HS-5 (cell line): ENCODE measurements at regions not wholly inside any gene's neighbourhood (a gene's known extent, or its start where the extent isn't known, plus 50 kb on each side); places are given as distances from the start of the nearest gene placed in this dataset.
"Not testable (repeated sequence)": the region's sequence is repeated elsewhere in the genome, so short reads cannot be mapped to it uniquely, and the experiment has no call there.

Experiments used
- DNase-seq: peaks from one replicate; pipeline ENCODE4 v3.0.0-alpha.2; 2012; ENCODE audit warnings: low read depth

- DNase-seq: no peak
Observed at GRCh38 chr4:85018983-85019382, 52.5 kb upstream of the WDFY3 start.

DNA sequence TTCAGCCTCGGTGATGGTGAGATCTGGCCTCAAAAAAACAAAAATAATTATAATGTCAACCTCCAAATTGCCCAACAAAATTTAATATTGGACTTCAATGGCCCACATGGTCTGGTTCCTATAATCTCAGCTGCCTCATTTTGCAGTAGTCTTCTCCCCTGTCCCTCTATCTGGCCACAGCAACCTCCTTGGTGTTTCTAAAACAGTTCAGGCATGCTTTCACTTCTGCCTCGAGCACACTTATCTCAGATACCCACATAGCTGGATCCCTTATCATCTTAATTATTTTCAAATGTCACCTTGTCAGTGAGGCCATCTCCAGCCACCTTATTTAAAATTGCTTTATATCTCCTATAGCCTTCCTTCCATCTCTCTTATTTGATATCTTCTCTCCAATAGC is 52.9 kb upstream of the WDFY3 start:
- DNase-seq: no peak

DNA sequence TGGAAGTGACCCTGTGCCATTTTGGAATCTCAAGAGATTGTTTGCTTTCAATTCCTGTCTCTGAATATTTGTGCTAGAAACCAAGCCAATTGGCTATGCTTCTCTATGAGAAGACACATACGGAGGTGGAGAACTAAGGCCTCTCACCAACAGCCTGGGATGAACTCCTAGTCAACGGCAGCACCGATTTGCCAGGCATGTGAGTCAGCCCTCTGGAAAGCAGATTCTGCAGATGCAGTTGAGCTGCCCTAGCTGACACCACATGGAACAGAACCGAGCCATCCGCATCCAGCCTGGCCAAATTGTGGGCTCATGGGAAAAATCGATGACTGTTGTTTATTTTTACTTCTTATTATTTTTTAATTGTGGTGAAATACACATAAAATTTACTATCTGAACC is 58.2 kb upstream of the WDFY3 start:
- DNase-seq: no peak

- peak; percentile 52 for DNase-seq
Observed at GRCh38 chr4:85028910-85029309, 62.4 kb upstream of the WDFY3 start.

DNA sequence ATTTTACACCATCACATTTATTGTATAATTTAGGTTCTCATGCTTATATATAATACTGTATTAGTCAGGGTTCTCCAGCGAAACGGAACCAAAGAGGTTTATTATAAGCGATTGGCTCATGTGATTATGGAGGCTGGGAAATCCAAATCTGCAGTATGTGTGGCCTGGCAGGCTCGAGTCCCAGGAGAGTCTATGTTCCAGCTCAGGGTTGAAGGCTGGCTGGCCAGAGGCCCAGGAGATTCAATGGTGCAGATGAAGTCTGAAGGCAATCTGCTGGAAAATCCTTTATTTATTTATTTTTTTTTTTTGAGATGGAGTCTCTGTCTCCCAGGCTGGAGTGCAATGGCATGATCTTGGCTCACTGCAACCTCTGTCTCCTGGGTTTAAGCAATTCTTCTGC is 63.0 kb upstream of the WDFY3 start:
- no peak for DNase-seq

DNA sequence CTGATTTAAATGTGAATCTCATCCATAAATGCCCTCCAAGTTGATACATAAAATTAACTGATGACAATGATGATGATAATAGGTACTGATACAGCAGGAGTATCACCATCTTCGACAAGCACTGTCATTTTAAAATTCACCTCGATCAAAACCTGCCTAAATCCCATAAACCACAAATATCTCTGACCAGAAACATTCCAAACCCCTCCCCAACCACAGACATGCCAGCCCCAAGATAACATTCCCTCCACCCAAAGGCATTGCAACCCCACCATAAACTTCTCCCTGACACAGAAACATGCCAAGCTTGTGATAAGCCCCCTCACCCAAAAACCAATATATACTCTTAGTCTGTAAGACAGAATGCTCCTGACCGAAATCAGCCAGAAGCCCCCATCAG is 63.7 kb upstream of the WDFY3 start:
- no peak for DNase-seq

DNA sequence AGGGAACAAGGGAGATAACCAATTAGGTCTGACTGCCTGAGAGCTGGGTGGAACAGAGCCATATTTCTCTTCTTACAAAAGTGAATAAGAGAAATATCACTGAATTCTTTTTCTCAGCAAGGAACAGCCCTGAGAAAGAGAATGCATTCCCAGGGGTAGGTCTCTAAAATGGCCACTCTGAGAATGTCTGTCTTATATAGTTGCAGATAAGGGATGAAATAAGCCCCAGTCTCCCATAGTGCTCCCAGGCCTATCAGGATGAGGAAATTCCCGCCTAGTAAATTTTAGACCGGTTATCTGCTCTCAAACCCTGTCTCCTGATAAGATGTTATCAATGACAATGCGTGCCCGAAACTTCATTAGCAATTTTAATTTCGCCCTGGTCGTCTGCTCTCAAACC is 67.3 kb upstream of the WDFY3 start:
- not testable (repeated sequence) for DNase-seq

DNA sequence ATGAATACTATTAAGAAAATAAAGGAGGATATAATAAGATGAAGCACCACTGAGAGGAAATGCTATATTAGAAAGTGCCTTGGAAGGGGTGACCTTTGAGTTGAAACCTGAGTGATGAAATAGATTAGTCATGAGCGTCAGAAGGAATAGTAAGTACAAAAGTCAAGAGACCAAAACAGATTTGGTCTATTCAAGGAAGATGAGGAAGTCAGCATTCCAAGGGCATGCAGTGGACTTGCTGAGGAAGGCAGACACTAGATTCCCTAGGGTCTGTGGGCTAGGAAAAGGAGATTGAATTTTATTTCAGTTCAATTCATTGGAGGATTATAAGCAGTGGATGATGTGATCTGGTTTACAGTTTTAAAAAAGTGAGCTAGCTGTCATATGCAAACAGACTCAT is 73.0 kb upstream of the WDFY3 start:
- peak; percentile 70 for DNase-seq

DNA sequence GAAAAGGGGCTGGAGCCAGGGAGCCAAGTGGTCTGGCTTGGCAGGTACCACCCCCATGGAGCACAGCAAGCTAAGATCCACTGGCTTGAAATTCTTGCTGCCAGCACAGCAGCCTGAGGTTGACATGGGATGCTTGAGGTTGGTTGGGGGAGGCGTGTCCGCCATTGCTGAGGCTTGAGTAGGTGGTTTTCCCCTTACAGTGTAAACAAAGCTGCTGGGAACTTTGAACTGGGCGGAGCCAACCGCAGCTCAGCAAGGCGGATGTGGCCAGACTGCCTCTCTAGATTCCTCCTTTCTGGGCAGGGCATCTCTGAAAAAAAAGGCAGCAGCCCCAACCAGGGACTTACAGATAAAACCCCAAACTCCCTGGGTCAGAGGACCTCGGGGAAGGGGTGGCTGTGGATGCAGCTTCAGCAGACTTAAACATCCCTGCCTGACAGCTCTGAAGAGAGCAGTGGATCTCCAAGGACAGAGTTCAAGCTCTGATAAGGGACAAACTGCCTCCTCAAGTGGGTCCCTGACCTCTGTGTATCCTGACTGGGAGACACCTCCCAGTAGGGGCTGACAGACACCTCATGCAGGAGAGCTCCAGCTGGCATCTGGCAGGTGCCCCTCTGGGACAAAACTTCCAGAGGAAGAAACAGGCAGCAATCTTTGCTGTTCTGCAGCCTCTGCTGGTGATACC is 77.5 kb upstream of the WDFY3 start:
- not testable (repeated sequence) for DNase-seq

DNA sequence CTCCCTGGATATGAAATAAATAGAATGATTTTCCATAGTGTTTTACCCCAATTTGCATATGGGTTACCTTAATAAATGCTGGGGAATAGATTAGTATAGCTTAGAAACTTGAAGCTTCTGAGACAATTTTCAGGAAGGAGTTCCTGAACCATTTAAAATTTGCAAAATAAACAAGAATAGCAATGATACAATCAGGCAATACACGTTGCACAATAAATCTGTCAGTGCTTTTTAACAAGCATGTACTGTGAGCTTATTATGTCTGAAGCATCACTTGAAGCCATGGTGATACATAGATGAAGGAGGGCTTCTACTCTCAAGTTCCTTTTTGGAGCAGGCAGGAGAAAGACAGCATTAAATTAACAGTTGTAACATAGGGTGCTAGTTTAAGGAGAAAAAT is 84.2 kb upstream of the WDFY3 start:
- DNase-seq: no peak

DNA sequence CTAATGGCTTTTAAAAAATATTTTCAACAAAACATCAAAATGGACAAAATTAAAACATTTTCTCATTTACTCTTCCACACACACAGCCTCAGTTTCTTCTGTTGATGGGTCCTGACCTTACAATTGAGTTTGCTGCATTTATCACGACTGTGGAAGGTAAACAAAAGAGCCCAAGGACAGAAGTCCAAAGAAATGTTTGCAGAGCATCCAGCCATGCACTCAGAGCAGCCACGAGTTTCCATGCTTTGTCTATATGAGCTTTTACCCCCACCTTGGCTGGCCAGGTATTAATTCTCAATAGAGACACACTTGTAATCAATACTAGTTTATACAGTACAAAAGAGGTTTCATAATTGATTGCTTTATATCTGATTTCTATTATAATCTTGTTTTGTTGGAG is 85.0 kb upstream of the WDFY3 start:
- DNase-seq: no peak

GRCh38 chr4:85054925-85055324 is 88.4 kb upstream of the WDFY3 start:
- not testable (repeated sequence) for DNase-seq

GRCh38 chr4:85058551-85058950 is 92.1 kb upstream of the WDFY3 start:
- DNase-seq: no peak

DNA sequence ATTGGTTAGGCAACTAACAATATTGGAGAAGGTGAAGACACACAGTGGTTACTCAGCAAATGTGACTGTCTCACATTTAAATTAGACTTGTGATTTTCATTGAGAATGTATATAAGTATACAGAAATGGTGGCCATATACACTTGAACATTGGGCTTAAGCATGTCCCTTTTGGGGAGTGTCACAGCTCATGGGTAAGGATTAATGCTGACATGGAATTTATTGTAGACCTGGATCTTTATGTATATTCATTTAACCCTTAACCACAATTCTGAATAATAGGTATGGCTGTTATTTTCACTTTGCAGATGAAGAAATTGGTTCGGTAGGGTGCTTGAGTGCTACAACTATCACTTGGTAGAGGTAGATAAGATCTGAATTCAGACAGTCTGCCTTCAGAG is 95.5 kb upstream of the WDFY3 start:
- DNase-seq: no peak

GRCh38 chr4:85062466-85062865 is 96.0 kb upstream of the WDFY3 start:
- no peak for DNase-seq

DNA sequence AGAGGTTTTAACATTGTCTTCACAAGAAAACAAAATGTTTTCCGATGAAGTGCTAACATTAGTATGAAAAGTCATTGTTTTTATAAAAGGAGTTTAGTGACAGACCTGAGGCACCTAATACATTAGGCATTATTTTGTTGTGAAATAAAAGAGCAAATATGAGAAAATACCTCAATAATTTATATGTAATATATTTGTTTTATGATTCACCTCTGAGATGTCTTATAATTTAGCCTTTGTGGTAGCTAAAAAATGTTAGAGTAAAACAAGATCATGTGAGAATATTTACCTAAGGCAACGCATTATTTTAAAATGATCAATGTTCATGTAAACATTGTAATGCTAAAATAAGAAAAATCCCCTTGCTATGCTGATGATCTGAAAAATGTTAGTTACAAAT is 100.9 kb upstream of the WDFY3 start:
- DNase-seq: no peak

DNA sequence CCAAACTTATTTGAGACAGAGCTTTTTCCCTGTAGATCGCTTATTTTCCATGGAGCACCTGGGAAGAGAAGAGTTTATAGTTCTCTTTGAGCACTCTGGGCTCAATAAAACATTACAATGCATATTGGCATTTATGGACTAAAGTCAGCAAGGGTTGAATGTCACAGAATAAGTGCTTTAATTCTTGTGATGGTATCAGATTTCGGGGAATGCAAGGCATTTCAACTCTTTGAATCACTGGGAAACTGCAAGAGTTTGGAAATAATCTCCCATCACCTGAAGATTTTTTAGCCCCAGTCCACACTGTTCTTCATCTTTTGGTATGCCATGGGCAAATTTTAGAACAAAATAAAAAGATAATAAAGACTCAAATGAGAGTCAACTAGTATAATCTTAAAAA is 111.5 kb upstream of the WDFY3 start:
- DNase-seq: no peak

DNA sequence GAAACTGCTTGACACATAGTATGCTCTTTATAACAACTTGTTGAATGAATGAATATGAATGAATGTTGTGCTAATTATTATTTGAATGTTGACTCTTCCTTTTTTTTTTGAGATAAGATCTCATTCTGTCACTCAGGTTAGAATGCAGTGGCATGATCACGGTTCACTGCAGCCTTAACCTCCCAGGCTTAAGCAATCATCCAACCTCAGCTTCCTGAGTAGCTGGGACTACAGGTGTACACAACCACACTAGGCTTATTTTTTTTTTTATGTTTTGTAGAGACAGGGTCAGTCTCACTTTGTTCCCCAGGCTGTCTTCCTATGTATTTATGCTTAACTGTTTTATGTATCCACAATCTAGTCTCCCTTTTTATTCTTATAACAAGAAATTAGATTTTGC is 114.7 kb upstream of the WDFY3 start:
- no peak for DNase-seq

GRCh38 chr4:85084371-85085094 is 118.0 kb upstream of the WDFY3 start:
- peak; percentile 26 for DNase-seq

- DNase-seq: no peak
Observed at GRCh38 chr4:85086721-85087120, 120.2 kb upstream of the WDFY3 start.

DNA sequence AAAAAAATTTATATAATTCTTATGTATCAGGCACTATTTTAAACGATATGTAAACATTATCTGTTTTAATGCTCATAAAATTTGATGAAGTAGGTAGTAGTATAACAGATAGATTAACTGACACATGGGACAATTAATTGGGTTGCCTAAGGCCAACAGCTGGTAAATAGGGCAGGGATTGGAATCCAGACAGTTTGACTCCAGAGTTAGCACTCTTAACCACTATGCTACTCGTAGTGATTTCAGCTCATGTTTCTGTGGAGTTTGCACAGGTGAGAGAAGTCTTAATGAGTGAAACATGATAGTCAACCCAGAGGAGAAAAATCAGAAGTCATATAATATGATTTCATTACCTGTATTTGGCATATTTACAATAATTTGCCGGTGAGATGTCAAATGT is 126.0 kb upstream of the WDFY3 start:
- no peak for DNase-seq

GRCh38 chr4:85092943-85093342 is 126.5 kb upstream of the WDFY3 start:
- DNase-seq: no peak

DNA sequence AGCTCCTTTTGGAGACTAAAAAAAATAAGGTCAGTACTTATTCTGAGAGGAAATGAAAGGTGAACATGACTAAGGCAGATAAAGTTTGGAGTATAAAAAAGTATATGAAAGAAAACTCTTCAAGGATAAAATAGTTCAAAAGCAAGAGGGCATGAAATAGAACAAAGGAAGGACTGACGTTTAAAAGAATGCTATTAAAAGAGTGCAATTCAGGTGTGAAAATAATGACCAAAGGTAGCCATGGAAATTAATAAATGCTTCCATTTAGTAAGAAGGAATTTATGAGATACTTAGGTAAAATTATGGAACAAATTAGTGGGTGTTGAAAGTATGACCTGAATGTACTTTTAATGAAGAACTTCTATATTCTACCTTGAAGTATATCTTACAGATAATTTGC is 128.2 kb upstream of the WDFY3 start:
- no peak for DNase-seq

GRCh38 chr4:85102606-85103005 is 136.1 kb upstream of the WDFY3 start:
- peak; percentile 60 for DNase-seq
